ENCODE measurements at regions not wholly inside any gene's neighbourhood (a gene's known extent, or its start where the extent isn't known, plus 50 kb on each side); places are given as distances from the start of the nearest gene placed in this dataset.
"Not testable (repeated sequence)": the region's sequence is repeated elsewhere in the genome, so short reads cannot be mapped to it uniquely, and the experiment has no call there.

DNA sequence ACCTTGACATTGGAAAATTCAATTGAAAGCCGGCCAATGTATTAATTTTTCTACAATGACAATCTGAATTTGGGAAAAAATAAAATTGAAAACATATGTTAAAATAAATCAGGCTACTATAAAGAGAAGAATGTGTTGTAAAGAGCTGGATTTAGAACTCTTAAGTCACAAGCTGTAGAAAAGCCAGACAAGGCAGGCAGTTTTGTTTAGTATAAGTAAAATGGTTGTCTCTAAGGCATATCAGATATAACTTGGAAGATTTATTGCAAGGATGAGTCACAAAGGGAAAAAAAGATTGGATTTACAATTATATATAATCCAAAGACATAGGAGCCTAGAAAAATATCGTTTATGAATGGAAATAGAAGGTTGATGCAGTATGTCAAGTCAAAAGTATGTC is 549.1 kb upstream of the EPHA5 start:
- DNase-seq (ENCODE audit: low read depth in 1 of 2, low spot score in 1 of 2): no peak

GRCh38 chr4:66216252-66216651 is 546.0 kb upstream of the EPHA5 start:
- DNase-seq (ENCODE audit: low read depth in 1 of 2, low spot score in 1 of 2): no peak

DNA sequence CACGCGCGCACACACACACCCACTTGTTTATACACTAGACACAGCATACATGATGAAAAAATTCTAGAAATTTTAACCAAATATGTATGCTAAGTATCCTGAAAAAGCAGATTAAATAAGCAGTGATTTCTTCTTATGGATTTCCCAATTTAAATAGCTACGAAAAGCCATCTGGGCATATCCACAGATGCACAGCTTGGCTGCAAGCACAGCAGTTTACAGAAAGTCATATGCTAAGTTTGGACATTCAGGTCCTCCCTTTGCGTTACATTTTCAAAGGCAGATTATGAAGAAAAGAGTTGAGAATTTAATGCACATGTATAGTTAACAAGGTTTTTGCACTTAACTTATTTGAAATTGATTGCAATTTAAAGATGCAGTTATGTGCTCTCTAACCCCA is 542.2 kb upstream of the EPHA5 start:
- DNase-seq (ENCODE audit: low read depth in 1 of 2, low spot score in 1 of 2): no peak

- no peak for DNase-seq (ENCODE audit: low read depth in 1 of 2, low spot score in 1 of 2)
These were observed 534.4 kb upstream of the EPHA5 start for GRCh38 chr4:66204534-66205247.

DNA sequence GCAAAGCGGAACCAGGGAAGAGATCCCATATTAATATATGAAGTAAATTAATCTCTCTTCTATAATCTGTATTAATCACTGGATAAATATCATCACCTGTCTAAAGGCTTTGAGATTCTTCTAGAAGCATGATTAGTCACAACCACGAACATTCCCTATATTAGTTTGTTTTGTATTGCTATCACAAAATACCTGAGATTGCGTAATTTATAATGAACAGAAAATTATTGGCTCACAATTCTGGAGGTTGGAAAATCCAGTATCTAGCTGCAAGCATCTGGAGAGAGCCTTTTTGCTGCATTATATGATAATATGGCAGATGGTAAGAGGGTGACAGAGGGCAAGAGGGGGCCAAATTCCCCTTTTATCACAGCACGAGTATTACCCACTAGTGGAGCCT is 532.6 kb upstream of the EPHA5 start:
- DNase-seq (ENCODE audit: low read depth in 1 of 2, low spot score in 1 of 2): no peak

DNA sequence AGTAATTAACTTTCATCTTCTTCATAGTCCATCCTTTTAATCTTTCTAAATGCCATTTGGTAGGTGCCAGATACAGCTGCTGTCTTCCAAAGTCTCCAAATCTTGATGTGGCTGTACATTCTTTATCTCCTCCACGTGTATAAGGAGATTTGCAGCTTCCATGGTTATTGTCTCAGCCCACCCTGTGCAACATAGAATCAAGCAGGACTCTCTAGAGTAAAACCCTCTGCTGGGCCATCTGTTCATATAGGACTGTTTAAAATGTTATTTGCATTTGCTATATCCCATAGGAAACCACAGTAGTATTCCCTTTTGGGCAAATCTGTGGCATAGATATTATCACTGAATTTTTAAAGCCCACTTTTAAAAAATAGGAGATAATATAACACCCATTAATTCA is 527.2 kb upstream of the EPHA5 start:
- DNase-seq (ENCODE audit: low read depth in 1 of 2, low spot score in 1 of 2): no peak

DNA sequence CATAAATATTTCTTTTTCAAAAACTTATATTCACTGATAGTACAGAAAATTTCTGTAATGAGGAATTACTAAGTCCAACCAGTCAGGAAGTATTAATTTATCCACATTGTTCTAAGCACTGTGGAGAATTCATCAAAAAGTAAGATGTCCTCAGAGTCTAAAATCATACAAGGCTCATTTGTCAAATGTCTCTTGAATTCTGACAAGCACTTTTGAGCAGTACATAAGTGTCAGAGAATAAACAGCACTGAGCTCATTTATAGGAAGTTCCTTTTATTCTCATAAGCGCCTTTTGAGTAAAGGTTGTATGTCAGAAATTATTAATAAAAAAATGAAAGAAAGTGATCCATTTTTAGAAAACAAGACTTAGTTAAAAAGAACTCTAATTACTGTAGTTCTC is 523.2 kb upstream of the EPHA5 start:
- DNase-seq (ENCODE audit: low read depth in 1 of 2, low spot score in 1 of 2): no peak

DNA sequence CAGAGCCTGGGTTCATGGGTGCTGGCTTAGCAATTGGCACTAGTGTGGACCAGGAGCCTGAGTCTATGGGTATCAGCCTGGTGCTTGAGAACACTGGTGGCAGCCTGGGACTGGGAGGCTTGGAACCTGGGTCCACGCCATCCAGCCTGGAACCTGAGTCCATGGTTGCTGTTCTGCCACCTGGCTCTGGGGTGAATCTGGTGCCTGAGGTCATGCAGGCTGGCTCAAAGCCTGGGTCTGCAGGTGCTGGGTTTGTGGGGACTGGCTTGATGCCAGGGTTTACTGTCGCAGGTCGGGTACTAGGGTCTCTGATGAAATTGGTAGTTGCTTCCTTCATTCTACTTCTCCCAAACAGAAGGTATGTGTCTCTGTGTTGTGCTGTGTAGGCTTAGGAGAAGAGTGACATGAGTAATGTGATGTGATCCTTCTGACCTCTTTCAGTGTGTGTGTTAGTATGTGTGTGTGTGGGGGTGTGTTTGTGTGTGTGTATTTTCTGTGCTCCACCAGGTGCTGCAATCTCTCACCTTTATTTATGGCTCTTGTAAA is 517.0 kb upstream of the EPHA5 start:
- DNase-seq (ENCODE audit: low read depth in 1 of 2, low spot score in 1 of 2): no peak

- no peak for DNase-seq (ENCODE audit: low read depth in 1 of 2, low spot score in 1 of 2)
These were observed 515.8 kb upstream of the EPHA5 start for GRCh38 chr4:66186095-66186494.

DNA sequence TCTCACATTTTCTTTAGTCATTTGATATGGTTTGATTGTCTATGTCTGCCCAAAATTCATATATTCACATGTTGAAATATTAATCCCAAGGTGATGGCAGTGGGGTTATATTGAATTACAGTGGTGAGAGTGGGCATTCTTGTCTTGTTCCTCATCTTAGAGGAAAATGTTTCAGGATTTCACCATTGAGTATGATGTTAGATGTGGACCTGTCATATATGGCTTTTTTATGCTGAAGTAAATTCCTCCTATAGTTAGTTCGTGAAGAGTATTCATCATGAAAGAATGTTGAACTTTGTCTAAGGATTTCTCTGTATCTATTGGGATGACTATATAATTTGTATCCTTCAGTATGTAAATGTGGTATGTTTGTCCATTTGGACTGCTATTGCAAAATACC is 512.3 kb upstream of the EPHA5 start:
- no peak for DNase-seq (ENCODE audit: low read depth in 1 of 2, low spot score in 1 of 2)

DNA sequence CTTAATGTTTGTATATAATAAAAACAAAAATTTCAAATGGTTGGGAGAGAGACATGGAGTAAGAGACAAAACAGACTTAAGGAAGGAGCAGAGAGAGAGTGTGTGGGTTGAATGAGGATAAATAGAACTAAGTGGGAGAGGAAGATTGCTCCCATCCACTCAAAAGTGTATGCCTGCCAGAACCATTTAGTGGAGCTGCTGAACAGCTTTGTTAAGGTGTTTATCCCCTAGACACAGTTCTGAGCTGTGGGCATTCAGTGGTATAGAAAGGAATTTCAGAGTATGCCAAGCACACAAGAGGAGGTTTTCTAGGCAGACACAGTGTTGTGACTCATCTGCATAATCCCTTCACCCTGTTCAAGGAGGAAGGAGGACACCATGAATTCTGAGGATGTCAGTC is 508.6 kb upstream of the EPHA5 start:
- DNase-seq (ENCODE audit: low read depth in 1 of 2, low spot score in 1 of 2): no peak

- no peak for DNase-seq (ENCODE audit: low read depth in 1 of 2, low spot score in 1 of 2)
These were observed 499.1 kb upstream of the EPHA5 start for GRCh38 chr4:66169341-66169740.

- DNase-seq (ENCODE audit: low read depth in 1 of 2, low spot score in 1 of 2): no peak
These were observed 494.6 kb upstream of the EPHA5 start for GRCh38 chr4:66164869-66165268.

DNA sequence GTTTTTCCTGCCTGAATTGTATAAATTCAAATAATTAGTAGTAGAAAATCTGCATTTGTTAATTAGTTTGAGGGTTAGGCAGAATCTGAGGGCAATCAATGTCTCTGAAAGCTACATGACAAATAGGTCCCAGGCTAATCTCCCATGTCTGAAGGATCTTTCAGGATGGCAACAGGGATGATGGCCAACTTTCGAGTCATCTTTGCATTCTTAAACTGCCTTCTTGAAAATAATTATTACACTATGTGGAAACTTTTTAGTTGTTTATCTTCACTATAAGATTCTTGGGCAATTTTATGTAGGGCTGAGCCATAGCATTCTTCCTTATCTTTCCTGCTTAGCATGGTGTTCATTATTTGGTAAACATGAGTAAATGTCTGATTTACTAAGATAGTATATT is 490.3 kb upstream of the EPHA5 start:
- DNase-seq (ENCODE audit: low read depth in 1 of 2, low spot score in 1 of 2): no peak

DNA sequence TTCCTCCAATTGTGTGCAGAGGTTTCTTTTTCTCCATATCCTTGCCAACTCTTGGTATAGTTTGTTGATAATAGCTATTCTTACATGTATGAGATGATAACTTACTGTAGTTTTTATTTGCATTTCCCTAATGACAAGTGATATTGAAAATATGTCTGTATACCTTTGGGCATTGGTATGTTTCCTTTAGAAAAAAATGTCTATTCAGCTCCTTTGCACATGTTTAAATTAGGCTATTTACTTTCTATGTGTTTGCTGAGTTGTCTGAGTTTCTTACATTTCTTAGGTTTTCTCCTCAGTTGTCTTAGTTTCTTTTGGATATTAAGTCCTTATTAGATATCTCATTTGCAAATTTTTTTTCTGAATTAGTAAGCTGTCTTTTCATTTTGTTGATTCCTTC is 487.3 kb upstream of the EPHA5 start:
- no peak for DNase-seq (ENCODE audit: low read depth in 1 of 2, low spot score in 1 of 2)

DNA sequence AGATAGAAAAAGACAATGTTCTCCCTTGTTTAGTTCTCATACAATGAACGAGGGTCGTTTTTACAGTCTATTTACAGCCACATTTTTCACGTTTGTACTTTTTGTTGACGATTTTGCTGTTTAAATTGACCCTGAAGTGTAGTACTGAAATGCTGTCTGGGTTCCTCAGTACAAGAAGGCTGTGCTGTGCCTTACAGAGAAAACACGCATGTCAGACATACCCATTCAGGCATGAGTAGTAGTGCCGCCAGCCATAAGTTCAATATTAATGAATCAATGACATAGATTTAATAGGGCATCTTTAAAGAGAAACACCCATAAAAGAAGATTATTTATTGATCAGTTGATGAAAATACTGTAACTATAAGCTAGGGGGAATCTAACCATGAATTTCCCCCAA is 459.8 kb upstream of the EPHA5 start:
- DNase-seq (ENCODE audit: low read depth in 1 of 2, low spot score in 1 of 2): no peak

DNA sequence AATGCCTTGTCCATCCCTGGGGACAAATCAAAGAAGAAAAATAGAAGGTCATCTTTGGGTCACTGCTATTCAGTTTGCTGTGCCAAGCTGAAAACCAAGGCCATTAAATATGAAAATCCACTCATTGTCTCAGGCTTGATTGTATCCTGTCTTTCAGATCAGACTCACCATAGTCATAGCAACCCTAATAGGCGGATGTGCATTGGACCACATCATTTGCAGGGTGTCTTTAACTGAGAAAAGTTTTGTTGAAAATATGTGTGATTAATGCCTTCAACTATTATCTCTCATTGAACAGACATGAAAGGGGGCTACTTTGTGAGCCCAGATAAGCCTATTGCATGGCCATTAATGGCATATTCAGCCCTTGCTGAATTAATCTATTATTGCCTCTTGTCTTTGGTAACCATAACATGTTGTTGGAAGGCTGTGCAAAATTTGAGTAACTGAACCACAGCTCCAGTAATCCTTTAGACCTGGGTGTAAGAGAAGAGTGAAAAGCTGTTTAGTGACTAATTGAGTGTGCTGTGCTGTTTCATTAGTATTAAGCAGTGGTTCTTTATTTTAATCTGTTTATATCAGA is 453.6 kb upstream of the EPHA5 start:
- DNase-seq (ENCODE audit: low read depth in 1 of 2, low spot score in 1 of 2): no peak

DNA sequence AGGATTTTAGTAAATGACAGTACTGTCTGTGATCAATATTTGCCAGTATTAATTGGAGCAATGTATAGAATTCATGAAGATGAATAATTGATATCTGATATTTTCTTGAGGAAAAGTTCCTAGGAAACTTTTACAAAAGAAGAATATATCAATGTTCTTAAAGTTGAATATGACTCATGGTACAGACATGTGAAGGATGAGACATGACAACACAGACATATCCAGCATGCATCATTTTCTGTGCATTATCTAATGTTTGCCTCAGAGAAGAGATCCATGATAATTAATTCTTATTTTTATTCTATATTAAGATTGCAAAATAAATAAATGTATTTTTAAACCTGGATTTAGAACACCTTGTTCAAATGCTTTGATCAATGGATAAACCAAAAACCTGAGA is 452.9 kb upstream of the EPHA5 start:
- no peak for DNase-seq (ENCODE audit: low read depth in 1 of 2, low spot score in 1 of 2)

DNA sequence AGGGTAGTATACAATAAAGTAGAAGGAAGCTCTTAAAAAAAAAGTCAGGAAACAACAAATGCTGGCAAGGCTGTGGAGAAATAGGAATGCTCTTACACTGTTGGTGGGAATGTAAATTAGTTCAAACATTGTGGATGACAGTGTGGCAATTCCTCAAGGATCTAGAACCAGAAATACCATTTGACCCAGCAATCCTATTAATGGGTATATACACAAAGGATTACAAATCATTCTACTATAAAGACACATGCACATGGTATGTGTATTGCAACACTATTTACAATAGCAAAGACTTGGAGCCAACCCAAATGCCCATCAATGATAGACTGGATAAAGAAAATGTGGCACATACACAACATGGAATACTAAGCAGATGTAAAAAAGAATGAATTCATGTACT is 444.9 kb upstream of the EPHA5 start:
- DNase-seq (ENCODE audit: low read depth in 1 of 2, low spot score in 1 of 2): not testable (repeated sequence)

- no peak for DNase-seq (ENCODE audit: low read depth in 1 of 2, low spot score in 1 of 2)
These were observed 438.6 kb upstream of the EPHA5 start for GRCh38 chr4:66108898-66109297.

DNA sequence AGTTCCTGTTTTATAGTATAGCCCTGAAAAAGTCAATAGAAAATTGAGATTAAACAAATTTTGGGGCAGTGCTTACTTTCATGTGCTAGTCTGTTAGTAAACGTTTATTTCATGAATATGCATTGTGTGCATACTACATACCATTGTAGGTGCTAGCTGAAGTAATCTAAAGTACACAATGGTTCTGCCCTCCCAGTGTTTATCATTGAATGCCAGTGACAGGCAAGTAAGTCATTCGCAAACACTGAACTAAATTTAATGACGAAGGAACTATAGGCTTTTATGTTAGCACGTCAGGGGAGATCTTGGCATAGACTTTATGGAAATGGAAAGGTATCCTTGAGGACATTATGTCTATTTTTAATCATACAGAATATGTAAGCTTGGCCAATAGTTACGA is 426.9 kb upstream of the EPHA5 start:
- DNase-seq (ENCODE audit: low read depth in 1 of 2, low spot score in 1 of 2): no peak

DNA sequence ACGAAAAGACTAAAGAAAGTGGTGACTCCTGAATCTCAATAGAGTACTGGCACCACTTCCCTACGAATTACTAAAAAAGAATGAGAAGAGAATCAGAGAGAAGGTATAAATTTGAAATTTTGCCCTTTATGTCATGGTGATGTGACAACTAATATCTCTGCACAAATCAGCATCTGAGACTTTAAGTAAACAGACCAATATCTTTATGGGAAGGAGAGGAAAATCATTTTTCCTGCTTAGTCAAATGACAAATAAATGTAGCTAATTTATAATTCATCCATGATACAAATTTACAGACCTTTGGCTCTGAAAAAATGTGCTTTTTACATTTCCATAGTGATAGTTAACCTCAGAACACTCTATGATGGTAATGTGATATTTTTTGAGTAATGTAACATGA is 424.8 kb upstream of the EPHA5 start:
- DNase-seq (ENCODE audit: low read depth in 1 of 2, low spot score in 1 of 2): no peak

DNA sequence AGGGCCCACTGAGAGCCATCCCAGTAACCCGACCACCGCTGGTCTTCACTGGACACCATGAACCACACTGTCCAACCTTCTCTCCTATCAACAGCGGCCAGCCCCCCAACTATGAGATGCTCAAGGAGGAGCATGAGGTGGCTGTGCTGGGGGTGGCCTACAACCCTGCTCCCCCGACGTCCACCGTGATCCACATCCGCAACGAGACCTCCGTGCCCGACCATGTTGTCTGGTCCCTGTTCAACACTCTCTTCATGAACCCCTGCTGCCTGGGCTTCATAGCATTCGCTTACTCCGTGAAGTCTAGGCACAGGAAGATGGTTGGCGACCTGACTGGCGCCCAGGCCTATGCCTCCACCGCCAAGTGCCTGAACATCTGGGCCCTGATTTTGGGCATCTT is 423.8 kb upstream of the EPHA5 start:
- DNase-seq (ENCODE audit: low read depth in 1 of 2, low spot score in 1 of 2): no peak
